Gastrocnemius medialis (tissue), 4 donors: ENCODE measurements at regions not wholly inside any gene's neighbourhood (a gene's known extent, or its start where the extent isn't known, plus 50 kb on each side); places are given as distances from the start of the nearest gene placed in this dataset.

Source experiments
- POLR2A ChIP-seq, 2 donors: fragments of 450-650 bp; IDR thresholded peaks; one replicate each; pipeline ENCODE4 v1.6.1; 2017; ENCODE audit warnings: antibody characterized with exemption in 2 of 2, mild to moderate bottlenecking in 2 of 2, moderate library complexity in 2 of 2
- TF ChIP-seq, protein P1 (sequence below), 5 experiments: fragments of 450-650 bp in 3 of 5; fragments of 200-600 bp in 2 of 5; sonication (generic) in 2 of 5; IDR thresholded peaks in 4 of 5; conservative IDR thresholded peaks in 1 of 5; 1 replicate in 4 of 5; 2 replicates in 1 of 5; pipeline ENCODE4 v1.5.1; 2016 to 2019; ENCODE audit warnings: antibody characterized with exemption in 5 of 5, mild to moderate bottlenecking in 3 of 5, moderate library complexity in 3 of 5

DNA sequence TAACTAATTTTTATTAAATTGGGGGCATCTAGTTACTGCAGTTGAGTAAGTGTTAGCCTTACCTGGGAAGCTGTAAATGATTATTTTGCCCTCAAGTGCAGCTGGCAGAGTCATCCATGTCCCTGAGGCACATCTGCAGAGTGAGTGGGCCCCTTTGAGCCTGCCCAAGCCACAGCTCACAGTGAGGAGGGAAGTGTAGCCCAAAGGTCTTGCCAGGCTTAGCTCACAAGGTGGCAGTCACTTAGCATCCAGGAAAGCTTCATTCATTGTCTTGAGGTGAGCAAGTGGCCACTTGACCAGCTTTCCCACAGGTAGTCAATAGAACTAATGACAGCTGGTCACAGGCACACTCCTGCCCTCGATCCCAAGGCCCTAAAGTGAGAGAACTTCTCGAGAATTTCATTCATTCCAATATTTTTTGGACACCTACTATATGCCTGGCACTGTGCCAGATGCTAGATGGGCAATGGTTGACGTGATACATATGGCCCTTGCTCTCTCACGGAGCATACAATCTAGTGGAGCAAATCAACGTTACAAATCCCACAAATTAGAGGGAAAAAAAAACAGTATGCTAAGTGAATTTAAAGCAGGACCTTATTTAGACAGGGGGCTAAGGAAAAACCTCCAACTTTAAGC lies 163.3 kb upstream of the IL12A start:
- no peak for TF ChIP-seq POLR2A (IDR thresholded peaks at IDR 0.05)
- TF ChIP-seq, protein P1, sequence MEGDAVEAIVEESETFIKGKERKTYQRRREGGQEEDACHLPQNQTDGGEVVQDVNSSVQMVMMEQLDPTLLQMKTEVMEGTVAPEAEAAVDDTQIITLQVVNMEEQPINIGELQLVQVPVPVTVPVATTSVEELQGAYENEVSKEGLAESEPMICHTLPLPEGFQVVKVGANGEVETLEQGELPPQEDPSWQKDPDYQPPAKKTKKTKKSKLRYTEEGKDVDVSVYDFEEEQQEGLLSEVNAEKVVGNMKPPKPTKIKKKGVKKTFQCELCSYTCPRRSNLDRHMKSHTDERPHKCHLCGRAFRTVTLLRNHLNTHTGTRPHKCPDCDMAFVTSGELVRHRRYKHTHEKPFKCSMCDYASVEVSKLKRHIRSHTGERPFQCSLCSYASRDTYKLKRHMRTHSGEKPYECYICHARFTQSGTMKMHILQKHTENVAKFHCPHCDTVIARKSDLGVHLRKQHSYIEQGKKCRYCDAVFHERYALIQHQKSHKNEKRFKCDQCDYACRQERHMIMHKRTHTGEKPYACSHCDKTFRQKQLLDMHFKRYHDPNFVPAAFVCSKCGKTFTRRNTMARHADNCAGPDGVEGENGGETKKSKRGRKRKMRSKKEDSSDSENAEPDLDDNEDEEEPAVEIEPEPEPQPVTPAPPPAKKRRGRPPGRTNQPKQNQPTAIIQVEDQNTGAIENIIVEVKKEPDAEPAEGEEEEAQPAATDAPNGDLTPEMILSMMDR (IDR thresholded peaks at IDR 0.05 in 4 of 5, conservative IDR thresholded peaks at IDR 0.05 in 1 of 5): no peak
